ENCODE measurements at regions not wholly inside any gene's neighbourhood (a gene's known extent, or its start where the extent isn't known, plus 50 kb on each side); places are given as distances from the start of the nearest gene placed in this dataset.
"Not testable (repeated sequence)": the region's sequence is repeated elsewhere in the genome, so short reads cannot be mapped to it uniquely, and the experiment has no call there.

DNA sequence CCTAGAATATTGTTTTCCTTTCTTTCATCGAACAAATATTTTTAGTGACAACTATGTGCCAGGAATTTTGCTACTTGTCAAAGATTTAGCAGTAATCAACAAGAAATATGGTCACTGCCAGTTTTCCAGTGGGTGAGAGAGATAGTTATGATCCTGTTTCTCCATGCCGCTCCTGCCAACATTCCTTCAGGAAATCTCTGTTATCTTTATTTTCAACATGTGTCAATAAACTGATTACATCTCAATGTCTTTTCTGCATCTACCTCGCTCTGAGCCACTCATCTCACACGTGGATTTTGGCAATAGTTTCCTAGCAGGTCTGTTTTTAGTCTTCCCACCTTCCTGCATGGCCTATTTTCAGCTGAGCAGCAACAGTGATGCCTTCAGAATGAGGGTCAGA, 650.0 kb upstream of the STXBP6 start:
- H3K36me3 ChIP-seq (ENCODE audit: insufficient read depth, low read length): no peaks in the 10 kb centered on the region
- H3K4me1 ChIP-seq (ENCODE audit: control insufficient read depth, insufficient read depth, low read length): no peaks in the 10 kb centered on the region
- no peaks in the 10 kb centered on the region for H3K27me3 ChIP-seq (ENCODE audit: control insufficient read depth, insufficient read depth, low read length)
- H3K9ac ChIP-seq (ENCODE audit: low read depth, low read length): no peak overlapping the region
- H3K4me3 ChIP-seq (ENCODE audit: low read length): no peak overlapping the region
- no peak overlapping the region for H3K4me2 ChIP-seq (ENCODE audit: low read length)
- peaks cover 12% of the 10 kb centered on the region for H3K9me3 ChIP-seq (replicated peaks; ENCODE audit: low read length)

GRCh38 chr14:25698111-25698510, 648.2 kb upstream of the STXBP6 start:
- Histone ChIP-seq H3K36me3 (ENCODE audit: insufficient read depth, low read length) (no peaks in the 10 kb centered on the region), H3K4me1 (ENCODE audit: control insufficient read depth, insufficient read depth, low read length) (no peaks in the 10 kb centered on the region), H3K9ac (ENCODE audit: low read depth, low read length) (no peak overlapping the region), H3K27me3 (ENCODE audit: control insufficient read depth, insufficient read depth, low read length) (no peaks in the 10 kb centered on the region), H3K4me3 (ENCODE audit: low read length) (no peak overlapping the region), H3K9me3 (replicated peaks; ENCODE audit: low read length) (peaks cover 12% of the 10 kb centered on the region), H3K4me2 (ENCODE audit: low read length) (no peak overlapping the region)

GRCh38 chr14:25696176-25696575, 646.2 kb upstream of the STXBP6 start:
- Histone ChIP-seq H3K4me1 (ENCODE audit: control insufficient read depth, insufficient read depth, low read length) (no peaks in the 10 kb centered on the region), H3K4me3 (ENCODE audit: low read length) (no peak overlapping the region), H3K9me3 (replicated peaks; ENCODE audit: low read length) (peaks cover 3% of the 10 kb centered on the region), H3K36me3 (ENCODE audit: insufficient read depth, low read length) (no peaks in the 10 kb centered on the region), H3K9ac (ENCODE audit: low read depth, low read length) (no peak overlapping the region), H3K27me3 (ENCODE audit: control insufficient read depth, insufficient read depth, low read length) (no peaks in the 10 kb centered on the region), H3K4me2 (ENCODE audit: low read length) (no peak overlapping the region)

DNA sequence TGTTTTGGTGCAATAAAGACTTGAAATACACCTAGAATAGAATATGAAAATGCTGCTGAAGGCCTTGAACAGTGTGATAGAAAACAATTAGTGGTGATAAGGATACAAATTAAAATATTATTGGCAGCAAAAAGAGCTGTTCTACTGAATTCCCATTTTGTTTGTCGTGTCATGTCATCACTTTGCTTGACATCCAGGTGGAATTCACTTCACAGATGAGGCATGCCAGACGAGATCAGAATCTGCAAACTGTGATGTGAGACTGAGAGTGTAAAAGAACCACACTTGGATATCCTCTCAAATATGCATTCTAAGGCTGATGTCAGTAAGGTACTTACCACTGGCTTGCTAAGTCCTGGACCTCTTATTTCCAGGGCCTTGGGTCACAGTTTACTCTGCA, 635.1 kb upstream of the STXBP6 start:
- peaks cover 4% of the 10 kb centered on the region for H3K9me3 ChIP-seq (replicated peaks; ENCODE audit: low read length)
- H3K4me1 ChIP-seq (ENCODE audit: control insufficient read depth, insufficient read depth, low read length): no peaks in the 10 kb centered on the region
- H3K9ac ChIP-seq (ENCODE audit: low read depth, low read length): no peak overlapping the region
- no peaks in the 10 kb centered on the region for H3K36me3 ChIP-seq (ENCODE audit: insufficient read depth, low read length)
- H3K4me3 ChIP-seq (ENCODE audit: low read length): no peak overlapping the region
- no peak overlapping the region for H3K4me2 ChIP-seq (ENCODE audit: low read length)
- no peaks in the 10 kb centered on the region for H3K27me3 ChIP-seq (ENCODE audit: control insufficient read depth, insufficient read depth, low read length)

GRCh38 chr14:25680934-25681333, 631.0 kb upstream of the STXBP6 start:
- no peaks in the 10 kb centered on the region for H3K36me3 ChIP-seq (ENCODE audit: insufficient read depth, low read length)
- peaks cover 8% of the 10 kb centered on the region for H3K9me3 ChIP-seq (replicated peaks; ENCODE audit: low read length)
- H3K4me2 ChIP-seq (ENCODE audit: low read length): no peak overlapping the region
- H3K4me3 ChIP-seq (ENCODE audit: low read length): no peak overlapping the region
- no peaks in the 10 kb centered on the region for H3K4me1 ChIP-seq (ENCODE audit: control insufficient read depth, insufficient read depth, low read length)
- H3K9ac ChIP-seq (ENCODE audit: low read depth, low read length): no peak overlapping the region
- H3K27me3 ChIP-seq (ENCODE audit: control insufficient read depth, insufficient read depth, low read length): no peaks in the 10 kb centered on the region

DNA sequence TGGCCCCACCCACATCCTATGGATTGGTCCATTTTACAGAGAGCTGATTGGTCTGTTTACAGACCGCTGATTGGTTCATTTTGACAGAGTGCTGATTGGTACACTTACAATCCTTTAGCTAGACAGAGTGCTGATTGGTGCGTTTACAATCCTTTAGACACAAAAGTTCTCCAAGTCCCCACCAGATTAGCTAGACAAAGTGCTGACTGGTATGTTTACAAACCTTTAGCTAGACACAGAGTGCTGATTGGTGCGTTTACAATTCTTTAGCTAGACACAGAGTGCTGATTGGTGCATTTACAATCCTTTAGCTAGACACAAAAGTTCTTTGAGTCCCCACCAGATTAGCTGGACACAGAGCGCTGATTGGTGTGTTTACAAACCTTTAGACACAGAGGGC, 630.6 kb upstream of the STXBP6 start:
- H3K9me3 ChIP-seq (replicated peaks; ENCODE audit: low read length); H3K4me1 ChIP-seq (ENCODE audit: control insufficient read depth, insufficient read depth, low read length): not testable (repeated sequence)

GRCh38 chr14:25677111-25677510, 627.2 kb upstream of the STXBP6 start:
- Histone ChIP-seq H3K9me3 (replicated peaks; ENCODE audit: low read length) (peaks cover 8% of the 10 kb centered on the region), H3K27me3 (ENCODE audit: control insufficient read depth, insufficient read depth, low read length) (no peaks in the 10 kb centered on the region), H3K4me1 (ENCODE audit: control insufficient read depth, insufficient read depth, low read length) (no peaks in the 10 kb centered on the region), H3K4me3 (ENCODE audit: low read length) (no peak overlapping the region), H3K36me3 (ENCODE audit: insufficient read depth, low read length) (no peaks in the 10 kb centered on the region), H3K9ac (ENCODE audit: low read depth, low read length) (no peak overlapping the region), H3K4me2 (ENCODE audit: low read length) (no peak overlapping the region)

More for the DNA sequence above, 630.6 kb upstream of the STXBP6 start:
- H3K4me3 ChIP-seq (ENCODE audit: low read length); H3K36me3 ChIP-seq (ENCODE audit: insufficient read depth, low read length); H3K27me3 ChIP-seq (ENCODE audit: control insufficient read depth, insufficient read depth, low read length); H3K4me2 ChIP-seq (ENCODE audit: low read length); H3K9ac ChIP-seq (ENCODE audit: low read depth, low read length): not testable (repeated sequence)

- Histone ChIP-seq H3K36me3 (ENCODE audit: insufficient read depth, low read length) (no peaks in the 10 kb centered on the region), H3K9me3 (replicated peaks; ENCODE audit: low read length) (no peaks in the 10 kb centered on the region), H3K4me2 (ENCODE audit: low read length) (no peak overlapping the region), H3K27me3 (ENCODE audit: control insufficient read depth, insufficient read depth, low read length) (no peaks in the 10 kb centered on the region), H3K4me3 (ENCODE audit: low read length) (no peak overlapping the region), H3K4me1 (ENCODE audit: control insufficient read depth, insufficient read depth, low read length) (no peaks in the 10 kb centered on the region), H3K9ac (ENCODE audit: low read depth, low read length) (no peak overlapping the region)
Measured at GRCh38 chr14:25667387-25667786, 617.4 kb upstream of the STXBP6 start.

GRCh38 chr14:25666877-25667276, 616.9 kb upstream of the STXBP6 start:
- no peaks in the 10 kb centered on the region for H3K4me1 ChIP-seq (ENCODE audit: control insufficient read depth, insufficient read depth, low read length)
- H3K27me3 ChIP-seq (ENCODE audit: control insufficient read depth, insufficient read depth, low read length): no peaks in the 10 kb centered on the region
- H3K4me2 ChIP-seq (ENCODE audit: low read length): no peak overlapping the region
- H3K9ac ChIP-seq (ENCODE audit: low read depth, low read length): no peak overlapping the region
- no peaks in the 10 kb centered on the region for H3K9me3 ChIP-seq (replicated peaks; ENCODE audit: low read length)
- no peaks in the 10 kb centered on the region for H3K36me3 ChIP-seq (ENCODE audit: insufficient read depth, low read length)
- no peak overlapping the region for H3K4me3 ChIP-seq (ENCODE audit: low read length)

- Histone ChIP-seq H3K4me2 (ENCODE audit: low read length) (no peak overlapping the region), H3K4me1 (ENCODE audit: control insufficient read depth, insufficient read depth, low read length) (no peaks in the 10 kb centered on the region), H3K36me3 (ENCODE audit: insufficient read depth, low read length) (no peaks in the 10 kb centered on the region), H3K9me3 (replicated peaks; ENCODE audit: low read length) (peaks cover 5% of the 10 kb centered on the region), H3K9ac (ENCODE audit: low read depth, low read length) (no peak overlapping the region), H3K4me3 (ENCODE audit: low read length) (no peak overlapping the region), H3K27me3 (ENCODE audit: control insufficient read depth, insufficient read depth, low read length) (no peaks in the 10 kb centered on the region)
Measured at GRCh38 chr14:25658988-25659387, 609.0 kb upstream of the STXBP6 start.

- Histone ChIP-seq H3K4me2 (ENCODE audit: low read length) (no peak overlapping the region), H3K4me1 (ENCODE audit: control insufficient read depth, insufficient read depth, low read length) (no peaks in the 10 kb centered on the region), H3K9me3 (replicated peaks; ENCODE audit: low read length) (peaks cover 7% of the 10 kb centered on the region), H3K9ac (ENCODE audit: low read depth, low read length) (no peak overlapping the region), H3K36me3 (ENCODE audit: insufficient read depth, low read length) (no peaks in the 10 kb centered on the region), H3K4me3 (ENCODE audit: low read length) (no peak overlapping the region), H3K27me3 (ENCODE audit: control insufficient read depth, insufficient read depth, low read length) (no peaks in the 10 kb centered on the region)
Measured at GRCh38 chr14:25630447-25630846, 580.5 kb upstream of the STXBP6 start.

GRCh38 chr14:25628978-25629377, 579.0 kb upstream of the STXBP6 start:
- Histone ChIP-seq H3K36me3 (ENCODE audit: insufficient read depth, low read length) (no peaks in the 10 kb centered on the region), H3K4me2 (ENCODE audit: low read length) (no peak overlapping the region), H3K4me1 (ENCODE audit: control insufficient read depth, insufficient read depth, low read length) (no peaks in the 10 kb centered on the region), H3K4me3 (ENCODE audit: low read length) (no peak overlapping the region), H3K9me3 (replicated peaks; ENCODE audit: low read length) (peaks cover 7% of the 10 kb centered on the region), H3K9ac (ENCODE audit: low read depth, low read length) (no peak overlapping the region), H3K27me3 (ENCODE audit: control insufficient read depth, insufficient read depth, low read length) (no peaks in the 10 kb centered on the region)
